ENCODE measurements at regions not wholly inside any gene's neighbourhood (a gene's known extent, or its start where the extent isn't known, plus 50 kb on each side); places are given as distances from the start of the nearest gene placed in this dataset.

GRCh38 chr13:71068041-71068440, 799.0 kb downstream of the DACH1 start:
- DNase-seq: no peak

DNA sequence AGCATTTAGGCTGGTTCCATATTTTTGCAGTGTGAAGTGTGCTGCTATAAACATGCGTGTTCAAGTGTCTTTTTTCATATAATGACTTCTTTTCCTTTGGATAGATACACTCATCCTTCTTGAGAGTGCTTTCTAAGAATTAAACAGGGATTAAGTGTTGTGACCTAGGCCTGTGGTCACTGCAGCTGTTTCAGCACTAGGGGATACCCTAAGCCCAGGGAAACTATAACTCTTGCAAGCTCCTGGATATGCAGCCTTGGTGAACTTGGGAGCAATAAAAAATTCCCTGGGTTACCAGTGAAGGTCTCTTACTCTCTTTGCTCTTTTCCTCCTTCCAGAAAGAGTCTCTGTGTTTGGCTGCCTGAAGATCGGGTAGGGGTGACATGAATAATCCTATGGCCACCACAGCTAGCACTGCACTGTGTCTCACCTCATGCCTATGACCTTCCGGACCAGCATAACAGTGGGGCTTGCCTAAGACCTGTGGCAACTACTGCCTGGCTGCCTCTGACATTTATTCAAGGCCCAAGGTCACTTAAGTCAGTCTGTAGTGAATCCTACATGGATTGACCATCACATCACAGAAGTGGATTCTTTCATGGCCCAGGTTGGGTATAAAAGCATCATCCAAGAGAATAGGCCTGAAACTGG, 799.7 kb downstream of the DACH1 start:
- no peak for DNase-seq

DNA sequence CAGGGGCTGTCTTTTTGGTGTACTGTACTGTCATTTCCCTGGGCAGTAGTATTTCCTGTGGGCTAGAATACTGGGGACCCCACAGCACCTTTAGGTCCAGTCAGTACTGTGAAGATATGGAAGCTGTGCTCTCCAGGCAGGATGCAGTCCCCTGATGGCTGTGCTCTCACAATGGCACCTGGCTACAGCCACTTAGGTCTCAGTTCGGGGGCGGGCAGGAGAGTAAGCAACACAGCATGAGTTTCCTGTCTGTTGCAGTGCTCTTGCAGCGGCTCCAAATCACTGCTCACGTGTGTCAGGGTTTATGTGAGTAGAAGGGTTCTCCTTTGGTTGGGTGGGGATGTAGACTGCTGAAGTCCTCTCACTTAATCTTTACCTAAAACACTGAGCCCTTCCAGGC, 810.4 kb downstream of the DACH1 start:
- no peak for DNase-seq

DNA sequence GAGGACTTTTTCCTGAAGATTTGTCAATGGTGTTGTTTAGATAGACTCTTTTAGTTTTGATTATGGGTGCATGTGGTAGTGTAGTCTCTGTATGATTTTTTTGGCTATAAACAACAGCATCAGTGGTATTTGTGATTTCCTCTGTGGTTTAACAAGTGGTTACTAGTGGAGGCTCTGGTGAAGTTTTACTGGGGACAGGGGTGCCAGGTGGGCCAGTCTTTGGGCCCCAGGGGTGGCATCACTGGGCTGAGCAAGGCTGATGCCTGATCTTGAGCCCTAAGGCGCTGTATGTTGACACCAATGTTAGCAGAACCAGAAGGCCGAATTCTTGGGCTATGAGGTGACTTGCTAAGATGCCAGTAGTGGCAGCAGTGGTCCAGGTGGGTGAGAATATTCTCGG, 811.4 kb downstream of the DACH1 start:
- no peak for DNase-seq

DNA sequence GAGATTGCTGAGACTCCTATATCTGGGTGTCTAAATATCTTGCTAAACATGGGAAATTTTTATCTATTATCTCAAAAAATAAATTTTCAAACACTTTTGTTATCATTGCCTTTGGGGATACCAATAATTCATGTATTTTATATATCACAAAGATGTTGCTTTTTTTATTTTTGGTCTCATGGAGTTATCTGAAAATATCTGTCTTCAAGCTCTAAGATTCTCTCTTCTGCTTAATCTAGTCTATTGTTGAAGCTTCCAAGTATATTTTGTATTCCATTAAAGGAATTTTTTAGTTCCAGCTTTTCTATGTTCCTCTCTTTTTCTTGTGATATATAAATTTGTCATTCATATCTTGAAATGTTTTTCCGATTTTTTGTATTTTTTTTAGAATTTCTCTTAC, 812.0 kb downstream of the DACH1 start:
- DNase-seq: no peak

DNA sequence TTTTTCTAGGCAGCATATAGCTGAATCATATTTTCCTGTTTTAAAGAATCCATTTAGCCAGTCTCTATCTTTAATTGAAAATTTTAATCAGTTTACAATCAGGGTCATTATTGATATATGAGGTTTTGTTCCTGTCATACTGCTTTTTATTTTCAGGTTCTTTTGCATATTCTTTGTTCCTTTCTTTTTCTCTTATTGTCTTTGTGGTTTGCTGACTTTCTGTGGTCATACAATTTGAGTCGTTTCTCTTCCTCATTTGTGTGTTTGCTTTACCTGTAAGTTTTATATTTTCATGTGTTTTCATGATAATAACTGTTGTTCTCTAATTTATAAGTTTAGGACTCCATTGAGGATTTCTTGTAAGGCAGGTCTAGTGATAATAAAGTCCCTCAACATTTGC, 812.6 kb downstream of the DACH1 start:
- DNase-seq: no peak

DNA sequence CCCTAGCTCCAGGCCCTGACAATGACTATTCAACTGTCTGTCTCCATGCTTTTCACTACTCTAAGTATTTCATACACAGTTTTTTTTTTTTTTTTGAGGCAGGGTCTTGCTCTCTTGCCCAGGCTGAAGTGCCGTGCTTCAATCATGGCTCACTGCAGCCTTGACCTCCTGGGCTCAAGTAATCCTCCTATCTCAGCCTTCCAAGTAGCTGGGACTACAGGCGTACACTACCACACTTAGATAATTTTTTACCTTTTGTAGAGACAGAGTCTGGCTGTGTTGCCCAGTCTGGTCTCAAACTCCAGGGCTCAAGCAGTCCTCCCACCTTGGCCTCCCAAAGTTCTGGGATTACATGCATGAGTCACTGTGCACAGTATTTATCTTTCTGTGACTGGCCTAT, 815.4 kb downstream of the DACH1 start:
- DNase-seq: no peak

GRCh38 chr13:71046360-71047079, 820.5 kb downstream of the DACH1 start:
- no peak for DNase-seq

DNA sequence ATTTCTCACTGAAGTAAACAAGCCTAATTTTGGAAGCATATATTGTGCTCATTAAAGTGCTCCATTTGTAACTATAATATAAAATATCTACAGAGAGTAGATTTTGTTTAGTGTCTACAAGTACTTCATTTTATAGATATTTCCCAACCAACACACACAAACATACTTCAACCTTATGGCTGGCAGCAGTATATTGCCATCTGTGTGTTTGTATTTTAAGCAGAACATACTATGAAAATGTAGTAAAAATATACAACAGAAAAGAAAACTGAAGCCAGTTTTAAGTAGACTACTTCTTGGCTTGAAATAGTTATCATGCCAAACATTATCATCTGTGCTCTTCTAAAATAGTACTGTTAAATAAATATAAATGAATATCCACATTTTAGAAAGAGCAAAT, 821.9 kb downstream of the DACH1 start:
- no peak for DNase-seq

DNA sequence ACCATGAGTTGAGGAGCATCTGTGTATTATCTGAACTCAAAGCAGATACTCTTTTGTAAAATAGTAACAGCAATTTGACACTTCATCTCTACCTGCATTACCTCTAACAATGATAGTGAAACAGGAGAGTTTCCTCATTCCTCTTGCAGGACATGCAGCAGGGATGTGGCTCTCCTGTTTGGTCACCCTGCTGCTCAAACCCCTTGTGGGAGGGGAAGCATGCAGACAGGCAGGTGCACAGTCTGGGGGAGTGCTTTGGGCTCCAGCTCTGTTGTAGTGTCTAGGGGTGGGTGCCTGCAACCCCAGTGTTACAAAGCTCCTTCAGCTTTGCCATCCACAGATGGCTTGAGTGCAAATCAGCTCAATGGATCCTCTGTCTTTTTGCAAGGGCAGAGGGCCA, 827.6 kb downstream of the DACH1 start:
- DNase-seq: no peak

GRCh38 chr13:71034018-71034417, 833.0 kb downstream of the DACH1 start:
- no peak for DNase-seq

DNA sequence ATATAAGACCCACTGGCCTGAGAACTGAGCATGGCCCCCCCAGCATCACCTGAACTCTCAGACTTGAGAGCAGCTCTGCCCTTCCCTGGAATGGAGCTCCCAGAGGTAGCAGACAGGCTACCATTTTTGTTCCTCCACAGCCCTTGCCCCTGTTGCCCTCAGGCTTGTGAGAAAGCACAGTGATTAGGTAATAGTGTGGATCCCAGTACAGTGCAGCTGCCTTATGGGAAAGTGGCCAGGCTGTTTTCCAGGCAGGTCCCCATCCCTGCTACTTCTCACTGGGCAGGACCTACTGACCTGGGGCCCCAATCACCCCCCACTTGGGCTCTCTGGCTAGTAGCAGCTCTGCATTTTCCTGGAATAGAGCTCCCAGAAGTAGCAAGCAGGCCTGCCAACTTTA, 834.0 kb downstream of the DACH1 start:
- no peak for DNase-seq

- DNase-seq: no peak
Measured at GRCh38 chr13:71030784-71031183, 836.2 kb downstream of the DACH1 start.

DNA sequence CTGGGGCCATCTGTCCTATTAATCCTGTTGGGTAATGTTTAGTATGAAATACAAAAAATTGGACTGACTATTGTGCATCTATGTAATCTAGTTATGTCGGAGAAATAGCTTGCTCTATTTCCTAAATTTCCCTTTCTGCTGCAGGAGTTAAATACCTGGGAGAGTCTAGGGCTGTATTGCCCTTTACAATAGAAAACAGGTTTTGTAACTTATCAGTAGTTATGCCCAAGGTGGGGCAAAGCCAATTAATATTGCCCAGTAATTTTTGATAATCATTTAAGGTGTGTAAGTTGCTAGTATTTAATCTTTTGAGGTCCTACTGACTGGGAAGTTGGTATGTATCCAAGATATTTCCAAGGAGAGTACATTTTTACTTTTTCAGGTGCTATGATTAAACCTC, 838.1 kb downstream of the DACH1 start:
- no peak for DNase-seq

GRCh38 chr13:71021825-71022422, 845.1 kb downstream of the DACH1 start:
- no peak for DNase-seq

DNA sequence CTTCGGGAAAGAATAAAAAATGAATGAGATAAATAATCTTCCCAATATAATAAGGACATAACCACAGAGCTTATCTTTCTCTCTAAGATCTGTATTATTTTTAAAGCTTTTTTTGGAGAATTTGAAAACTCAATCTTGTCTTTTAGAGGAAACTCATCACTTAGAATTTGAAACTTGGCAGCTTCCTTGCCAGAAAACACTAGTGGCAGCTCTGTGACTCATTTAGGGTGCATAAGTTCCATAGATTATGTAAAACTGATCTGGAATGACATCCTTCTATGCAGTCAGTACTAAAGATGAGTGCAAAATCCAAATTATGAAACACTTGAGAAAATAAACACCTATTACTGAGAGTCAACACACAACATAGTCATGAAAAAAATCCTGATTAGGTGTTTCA, 848.0 kb downstream of the DACH1 start:
- DNase-seq: no peak

DNA sequence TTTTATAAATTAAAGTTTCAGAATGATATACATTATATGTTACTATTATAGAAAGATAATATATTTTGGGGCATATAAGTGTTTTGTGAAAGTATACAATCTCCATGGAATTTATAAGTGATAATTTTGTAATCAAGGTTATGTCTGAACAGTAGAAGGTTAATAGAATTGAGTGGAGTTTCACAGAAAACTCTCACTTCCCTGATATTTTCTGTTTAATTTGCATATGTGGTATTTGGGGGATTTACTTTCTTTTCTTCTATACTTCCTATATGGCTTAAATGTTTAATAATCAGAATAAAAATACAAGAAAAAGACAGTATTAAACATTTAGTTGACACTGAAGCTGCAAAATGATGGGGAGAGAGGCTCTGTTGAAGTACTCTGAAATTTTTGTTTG, 848.5 kb downstream of the DACH1 start:
- DNase-seq: no peak

GRCh38 chr13:71017607-71018006, 849.4 kb downstream of the DACH1 start:
- no peak for DNase-seq

DNA sequence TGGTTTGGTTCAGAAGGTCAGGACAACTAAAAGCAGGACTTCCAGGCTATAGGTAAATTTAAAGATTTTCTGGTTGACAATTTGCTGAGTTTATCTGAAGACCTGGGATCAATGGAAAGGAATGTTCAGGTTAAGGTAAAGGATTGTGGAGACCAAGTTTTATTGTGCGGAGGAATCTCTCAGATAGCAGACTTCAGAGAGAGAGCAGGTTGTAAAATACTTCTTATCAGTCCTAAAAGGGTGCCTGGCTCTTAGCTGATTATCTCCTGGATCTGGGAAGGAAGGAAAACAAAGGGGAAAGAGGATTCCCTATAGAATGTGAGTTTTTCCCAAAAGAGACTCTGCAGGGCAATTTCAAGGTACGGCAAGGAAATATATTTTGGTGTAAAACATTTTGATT, 851.5 kb downstream of the DACH1 start:
- no peak for DNase-seq

- DNase-seq: no peak
Measured at GRCh38 chr13:71015021-71015420, 852.0 kb downstream of the DACH1 start.

DNA sequence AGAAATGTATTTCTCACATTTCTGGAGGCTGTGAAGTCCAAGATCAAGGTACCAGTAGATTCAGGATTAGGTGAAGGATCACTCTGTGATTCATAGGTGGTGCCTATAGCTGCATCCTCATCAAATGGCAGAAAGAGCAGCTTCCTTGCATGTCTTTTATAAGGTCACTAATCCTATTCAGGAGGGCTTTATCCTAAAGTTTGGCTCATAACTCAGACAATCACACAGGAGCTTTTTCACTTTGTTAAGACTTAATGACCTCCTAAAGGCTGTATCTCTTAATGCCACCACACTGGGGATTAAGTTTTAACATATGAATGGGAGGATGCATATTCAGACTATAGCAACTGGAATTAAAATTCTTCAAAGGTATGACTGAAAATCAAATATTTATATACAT, 861.1 kb downstream of the DACH1 start:
- DNase-seq: no peak

- no peak for DNase-seq
Measured at GRCh38 chr13:70995338-70995737, 871.7 kb downstream of the DACH1 start.

GRCh38 chr13:70994191-70994590, 872.8 kb downstream of the DACH1 start:
- DNase-seq: no peak

GRCh38 chr13:70987043-70987442, 878.8 kb upstream of the KLHL1 start:
- no peak for DNase-seq

Data from C1 segment of cervical spinal cord (tissue), 14 donors.